K562 (cell line): ENCODE measurements at regions not wholly inside any gene's neighbourhood (a gene's known extent, or its start where the extent isn't known, plus 50 kb on each side); places are given as distances from the start of the nearest gene placed in this dataset.

ENCODE experiments used
- ATAC-seq: fragments of 200-7000 bp; cut with Tn5 transposase; 3 replicates; pipeline ENCODE4 v1.9.1; 2020; ENCODE audit warnings: moderate library complexity
- BruUV-seq: library from RNA; stranded (reverse); fragments of 400-500 nt; replicated peaks from 2 replicates; lab custom pipeline; 2021; lab: Mats Ljungman, UMichigan
- CTCF ChIA-PET: fragments of 300-600 bp; formaldehyde crosslinking; extraction: SDS; loops from one replicate; lab custom pipeline; 2021; ENCODE audit warnings: low intra/inter-chr PET ratio; lab: Yijun Ruan, JAX
- POLR2A ChIA-PET: fragments of 300-600, 350-650 bp; sonication (Branson Sonifier 250); formaldehyde crosslinking; extraction: SDS; loops from one replicate; lab custom pipeline; 2021; ENCODE audit warnings: antibody characterized with exemption, inconsistent platforms; lab: Yijun Ruan, JAX
- DNase-seq, 4 experiments: peaks; one replicate each; pipeline versions ENCODE4 v3.0.0 to v3.0.0-alpha.2; 2011 to 2018; ENCODE audit warnings: low spot score in 3 of 4, mixed read lengths in 3 of 4; ENCODE audit errors: extremely low read depth in 1 of 4
- FAIRE-seq: peaks from 2 replicates; lab custom pipeline; 2011; peaks lifted over from hg19 to GRCh38; lab: Jason Lieb, UNC
- H2AFZ ChIP-seq: 2 replicates; pipeline ENCODE4 v1.6.0; 2011; ENCODE audit warnings: low read depth, low read length, control low read depth, inconsistent platforms
- H3K27ac ChIP-seq: fragments of 200-600 bp; 3 replicates; pipeline ENCODE4 v1.8.0; 2011; ENCODE audit warnings: low read depth, mild to moderate bottlenecking, control low read depth, inconsistent platforms, low read length, moderate library complexity, mixed read lengths; ENCODE audit errors: extremely low read depth
- H3K27me3 ChIP-seq, 2 experiments: fragments of 300-600 bp in 1 of 2; 2 replicates in 1 of 2; 3 replicates in 1 of 2; pipeline versions ENCODE4 v1.6.0 to v1.8.0; 2011; ENCODE audit warnings: inconsistent platforms in 2 of 2, low read length in 2 of 2, mild to moderate bottlenecking in 1 of 2, mixed read lengths in 1 of 2, moderate library complexity in 1 of 2; ENCODE audit not compliant: control insufficient read depth in 2 of 2, insufficient read depth in 2 of 2
- H3K36me3 ChIP-seq: fragments of 300-600 bp; 3 replicates; pipeline ENCODE4 v1.8.0; 2011; ENCODE audit warnings: mild to moderate bottlenecking, low read length, inconsistent platforms; ENCODE audit not compliant: control insufficient read depth, insufficient read depth
- H3K4me1 ChIP-seq, 2 experiments: fragments of 200-600 bp in 1 of 2; replicated peaks in 1 of 2; 2 replicates in 1 of 2; 3 replicates in 1 of 2; pipeline versions ENCODE4 v1.5.1 to v1.8.0; 2011; ENCODE audit warnings: inconsistent platforms in 2 of 2, low read length in 2 of 2, mild to moderate bottlenecking in 1 of 2, mixed read lengths in 1 of 2, moderate library complexity in 1 of 2; ENCODE audit not compliant: control insufficient read depth in 2 of 2, insufficient read depth in 2 of 2
- H3K4me2 ChIP-seq: 2 replicates; pipeline ENCODE4 v1.6.1; 2011; ENCODE audit warnings: low read length, control low read depth, inconsistent platforms, mixed read lengths; ENCODE audit not compliant: insufficient read depth
- H3K4me3 ChIP-seq: fragments of 200-600 bp; sonication (generic), shearing (Covaris generic); 2 replicates; pipeline ENCODE4 v1.5.1; 2016; ENCODE audit warnings: control low read depth, inconsistent platforms
- H3K79me2 ChIP-seq: fragments of 200-600 bp; 3 replicates; pipeline ENCODE4 v1.8.0; 2011; ENCODE audit warnings: low read length, inconsistent platforms; ENCODE audit not compliant: control insufficient read depth, insufficient read depth
- H3K9ac ChIP-seq, 2 experiments: 2 replicates each; pipeline versions ENCODE4 v1.6.0 to v1.6.1; 2011; ENCODE audit warnings: low read depth in 2 of 2, low read length in 2 of 2, control low read depth in 1 of 2, inconsistent platforms in 1 of 2, mild to moderate bottlenecking in 1 of 2, mixed read lengths in 1 of 2; ENCODE audit not compliant: insufficient read depth in 1 of 2
- H3K9me1 ChIP-seq: one replicate; pipeline ENCODE4 v1.6.0; 2011; ENCODE audit warnings: inconsistent platforms, mild to moderate bottlenecking, low read length, moderate library complexity; ENCODE audit not compliant: control insufficient read depth, insufficient read depth
- H3K9me3 ChIP-seq: replicated peaks from 2 replicates; pipeline ENCODE4 v1.5.1; 2011; ENCODE audit warnings: low read depth, low read length, inconsistent platforms; ENCODE audit not compliant: control insufficient read depth, insufficient read depth
- H4K20me1 ChIP-seq: replicated peaks from 2 replicates; pipeline ENCODE4 v1.6.1; 2011; ENCODE audit warnings: low read length, inconsistent platforms, mixed read lengths; ENCODE audit not compliant: control insufficient read depth, insufficient read depth
- C11orf30 ChIP-seq: fragments of 450-650 bp; IDR thresholded peaks from 2 replicates; pipeline ENCODE4 v1.6.1; 2016; ENCODE audit warnings: low read depth, mild to moderate bottlenecking
- CBFA2T3 ChIP-seq: fragments of 450-650 bp; IDR thresholded peaks from 2 replicates; pipeline ENCODE4 v1.6.1; 2017
- CEBPG ChIP-seq, 3 experiments: fragments of 200-800 bp in 1 of 3; sonication (Bioruptor generic) in 1 of 3; sonication (generic) in 1 of 3; formaldehyde crosslinking in 1 of 3; IDR thresholded peaks in 2 of 3; conservative IDR thresholded peaks in 1 of 3; 2 replicates each; pipeline versions ENCODE4 v1.6.1 to v1.8.0; 2016 to 2022; ENCODE audit warnings: missing compliant biosample characterization in 2 of 3, missing genetic modification characterization in 2 of 3, mild to moderate bottlenecking in 1 of 3, missing genetic modification reagents in 1 of 3
- GABPB1 ChIP-seq: sonication (generic); formaldehyde crosslinking; IDR thresholded peaks from 2 replicates; pipeline ENCODE4 v1.8.0; 2022; ENCODE audit warnings: mild to moderate bottlenecking, missing genetic modification reagents
- MAFF ChIP-seq: IDR thresholded peaks from 2 replicates; pipeline ENCODE4 v1.6.1; 2012; ENCODE audit warnings: low read length, improper control_type of control experiment
- MAFG ChIP-seq: fragments of 450-650 bp; conservative IDR thresholded peaks from 2 replicates; pipeline ENCODE4 v1.6.1; 2016; ENCODE audit warnings: missing genetic modification characterization, missing compliant biosample characterization
- ZNF232 ChIP-seq: sonication (generic); formaldehyde crosslinking; IDR thresholded peaks from 2 replicates; pipeline ENCODE4 v1.8.0; 2022; ENCODE audit warnings: mild to moderate bottlenecking, missing genetic modification reagents
- ZNF316 ChIP-seq: fragments of 450-650 bp; IDR thresholded peaks from 2 replicates; pipeline ENCODE4 v1.6.1; 2016
- WGBS: fragments of 100-300 bp; shearing (Covaris generic); methylation state at CpG from one replicate; pipeline ENCODE4 v1.1.6; 2016; ENCODE audit warnings: low coverage, mixed read lengths; ENCODE audit not compliant: insufficient coverage; ENCODE audit errors: missing lambda C conversion rate; 5-methylcytosine and 5-hydroxymethylcytosine counted together
- in situ Hi-C: fragments of 300-500 bp; cut with MboI; formaldehyde crosslinking; loops from 4 replicates; pipeline ENCODE4 v1.15.0; 2018; ENCODE audit warnings: inconsistent platforms, mixed read lengths
- intact Hi-C: fragments of 100-400 bp; cut with micrococcal nuclease; formaldehyde crosslinking; loops from 2 replicates; pipeline ENCODE4 v1.14.2; 2022
- TF ChIP-seq, protein P1 (sequence below): fragments of 200-800 bp; sonication (Bioruptor generic); IDR thresholded peaks from 2 replicates; pipeline ENCODE4 v1.6.1; 2016; ENCODE audit warnings: missing genetic modification characterization, missing compliant biosample characterization
- TF ChIP-seq, protein P2 (sequence below): fragments of 450-650 bp; IDR thresholded peaks from 2 replicates; pipeline ENCODE4 v1.6.1; 2017; ENCODE audit warnings: mild to moderate bottlenecking, moderate library complexity

DNA sequence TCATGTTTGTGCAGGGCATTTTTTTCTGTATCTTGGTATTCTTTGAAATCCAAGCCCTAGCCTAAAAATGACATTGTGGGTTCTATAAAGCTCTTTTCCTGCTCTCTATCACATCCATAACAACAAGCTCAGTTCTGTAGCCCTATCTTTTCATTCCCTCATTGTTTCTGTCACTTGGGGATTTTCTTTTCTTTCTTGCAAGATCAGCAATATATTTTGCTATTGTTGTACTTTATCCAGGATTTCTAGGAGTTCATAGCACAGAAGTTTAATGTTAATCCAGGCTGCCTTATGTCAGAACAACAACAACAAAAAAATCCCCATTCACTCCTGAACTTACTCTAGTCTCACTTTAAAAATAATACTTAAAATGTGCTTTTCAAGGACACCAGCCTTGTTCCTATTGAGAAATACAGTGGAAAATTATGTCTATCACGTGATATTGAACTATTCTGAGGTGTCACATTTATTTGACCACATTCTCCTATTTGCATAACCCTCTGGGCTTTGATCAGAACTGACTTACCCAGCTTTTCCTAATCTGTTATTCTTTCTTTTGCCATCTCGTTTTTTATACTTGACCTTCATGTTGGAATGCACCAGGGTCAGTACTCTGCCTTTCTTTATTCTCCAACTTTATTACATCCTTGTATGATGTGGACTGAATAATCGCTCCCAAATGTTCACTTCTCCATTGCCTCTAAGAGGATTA, 112.8 kb downstream of the MAGEB5 start:
- ChIA-PET CTCF (no interaction called here), POLR2A (no interaction called here)
- no peaks in the 10 kb centered on the region for H4K20me1 ChIP-seq
- no peaks in the 10 kb centered on the region for H3K4me1 ChIP-seq
- in situ Hi-C loops (no loop called here), intact Hi-C loops (no loop called here)
- ATAC-seq (no peak), DNase-seq (no peak), FAIRE-seq (no peak)
- peak; percentile 15; the same call in 1 of the 2 replicates for TF ChIP-seq MAFF
- peak; percentile 35; the same call in 1 of the 2 replicates for TF ChIP-seq ZNF316
- peak; percentile 8; the same call in 1 of the 2 replicates for TF ChIP-seq C11orf30
- peak; percentile 24; the same call in 1 of the 2 replicates for TF ChIP-seq MAFG (tag)
- no peak for TF ChIP-seq GABPB1 (CRISPR knock-in tag)
- no peak overlapping the region for H2AFZ ChIP-seq
- H3K27ac ChIP-seq = no peak overlapping the region
- H3K9me1 ChIP-seq = no peaks in the 10 kb centered on the region
- 0% methylated on average over 3 of the region's 3 CpGs for WGBS
- H3K27me3 ChIP-seq = no peaks in the 10 kb centered on the region
- H3K4me3 ChIP-seq = no peak overlapping the region
- no peaks in the 10 kb centered on the region for H3K9me3 ChIP-seq
- H3K79me2 ChIP-seq = no peaks in the 10 kb centered on the region
- no peak overlapping the region for H3K9ac ChIP-seq
- H3K36me3 ChIP-seq = no peaks in the 10 kb centered on the region
- no TSS peak for BruUV-seq
- H3K4me2 ChIP-seq = no peak overlapping the region

DNA sequence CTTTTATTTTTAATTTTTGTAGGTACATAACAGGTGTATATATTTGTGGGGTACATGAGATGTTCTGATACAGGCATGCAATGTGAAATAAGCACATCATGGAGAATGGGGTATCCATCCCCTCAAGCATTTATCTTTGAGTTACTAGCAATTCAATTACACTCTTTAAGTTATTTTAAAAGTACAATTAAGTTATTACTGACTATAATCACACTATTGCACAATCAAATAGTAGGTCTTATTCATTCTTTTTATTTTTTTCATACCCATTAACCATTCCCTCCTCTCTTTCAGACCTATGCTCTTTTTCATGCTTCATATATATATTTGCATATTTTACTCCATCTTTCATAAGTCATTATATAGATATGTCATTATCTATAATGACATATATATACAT, 93.3 kb downstream of the MAGEB5 start:
- Histone ChIP-seq H3K27ac (no peak overlapping the region), H3K4me1 (no peaks in the 10 kb centered on the region), H3K9me1 (no peaks in the 10 kb centered on the region), H3K9me3 (no peaks in the 10 kb centered on the region), H4K20me1 (no peaks in the 10 kb centered on the region), H3K4me2 (no peak overlapping the region), H2AFZ (no peak overlapping the region), H3K9ac (no peak overlapping the region), H3K4me3 (no peak overlapping the region), H3K36me3 (no peaks in the 10 kb centered on the region), H3K27me3 (no peaks in the 10 kb centered on the region), H3K79me2 (no peaks in the 10 kb centered on the region)
- no peak for FAIRE-seq
- intact Hi-C loops = no loop called here
- no peak for ATAC-seq
- CTCF ChIA-PET = no interaction called here
- in situ Hi-C loops = no loop called here
- POLR2A ChIA-PET = no interaction called here
- BruUV-seq = no TSS peak
- no peak for DNase-seq
- TF ChIP-seq ZNF232 (CRISPR knock-in tag) (no peak), CBFA2T3 (no peak), CEBPG (CRISPR knock-in tag; IDR thresholded peaks at IDR 0.05) (no peak), CEBPG (tag; conservative IDR thresholded peaks at IDR 0.05 in 1 of 2, IDR thresholded peaks at IDR 0.05 in 1 of 2) (peak in 1 of 2 experiments; percentile 54; a peak in 1 of 4 replicates)
- TF ChIP-seq, protein P1, sequence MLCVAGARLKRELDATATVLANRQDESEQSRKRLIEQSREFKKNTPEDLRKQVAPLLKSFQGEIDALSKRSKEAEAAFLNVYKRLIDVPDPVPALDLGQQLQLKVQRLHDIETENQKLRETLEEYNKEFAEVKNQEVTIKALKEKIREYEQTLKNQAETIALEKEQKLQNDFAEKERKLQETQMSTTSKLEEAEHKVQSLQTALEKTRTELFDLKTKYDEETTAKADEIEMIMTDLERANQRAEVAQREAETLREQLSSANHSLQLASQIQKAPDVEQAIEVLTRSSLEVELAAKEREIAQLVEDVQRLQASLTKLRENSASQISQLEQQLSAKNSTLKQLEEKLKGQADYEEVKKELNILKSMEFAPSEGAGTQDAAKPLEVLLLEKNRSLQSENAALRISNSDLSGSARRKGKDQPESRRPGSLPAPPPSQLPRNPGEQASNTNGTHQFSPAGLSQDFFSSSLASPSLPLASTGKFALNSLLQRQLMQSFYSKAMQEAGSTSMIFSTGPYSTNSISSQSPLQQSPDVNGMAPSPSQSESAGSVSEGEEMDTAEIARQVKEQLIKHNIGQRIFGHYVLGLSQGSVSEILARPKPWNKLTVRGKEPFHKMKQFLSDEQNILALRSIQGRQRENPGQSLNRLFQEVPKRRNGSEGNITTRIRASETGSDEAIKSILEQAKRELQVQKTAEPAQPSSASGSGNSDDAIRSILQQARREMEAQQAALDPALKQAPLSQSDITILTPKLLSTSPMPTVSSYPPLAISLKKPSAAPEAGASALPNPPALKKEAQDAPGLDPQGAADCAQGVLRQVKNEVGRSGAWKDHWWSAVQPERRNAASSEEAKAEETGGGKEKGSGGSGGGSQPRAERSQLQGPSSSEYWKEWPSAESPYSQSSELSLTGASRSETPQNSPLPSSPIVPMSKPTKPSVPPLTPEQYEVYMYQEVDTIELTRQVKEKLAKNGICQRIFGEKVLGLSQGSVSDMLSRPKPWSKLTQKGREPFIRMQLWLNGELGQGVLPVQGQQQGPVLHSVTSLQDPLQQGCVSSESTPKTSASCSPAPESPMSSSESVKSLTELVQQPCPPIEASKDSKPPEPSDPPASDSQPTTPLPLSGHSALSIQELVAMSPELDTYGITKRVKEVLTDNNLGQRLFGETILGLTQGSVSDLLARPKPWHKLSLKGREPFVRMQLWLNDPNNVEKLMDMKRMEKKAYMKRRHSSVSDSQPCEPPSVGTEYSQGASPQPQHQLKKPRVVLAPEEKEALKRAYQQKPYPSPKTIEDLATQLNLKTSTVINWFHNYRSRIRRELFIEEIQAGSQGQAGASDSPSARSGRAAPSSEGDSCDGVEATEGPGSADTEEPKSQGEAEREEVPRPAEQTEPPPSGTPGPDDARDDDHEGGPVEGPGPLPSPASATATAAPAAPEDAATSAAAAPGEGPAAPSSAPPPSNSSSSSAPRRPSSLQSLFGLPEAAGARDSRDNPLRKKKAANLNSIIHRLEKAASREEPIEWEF = no peak
- TF ChIP-seq, protein P2, sequence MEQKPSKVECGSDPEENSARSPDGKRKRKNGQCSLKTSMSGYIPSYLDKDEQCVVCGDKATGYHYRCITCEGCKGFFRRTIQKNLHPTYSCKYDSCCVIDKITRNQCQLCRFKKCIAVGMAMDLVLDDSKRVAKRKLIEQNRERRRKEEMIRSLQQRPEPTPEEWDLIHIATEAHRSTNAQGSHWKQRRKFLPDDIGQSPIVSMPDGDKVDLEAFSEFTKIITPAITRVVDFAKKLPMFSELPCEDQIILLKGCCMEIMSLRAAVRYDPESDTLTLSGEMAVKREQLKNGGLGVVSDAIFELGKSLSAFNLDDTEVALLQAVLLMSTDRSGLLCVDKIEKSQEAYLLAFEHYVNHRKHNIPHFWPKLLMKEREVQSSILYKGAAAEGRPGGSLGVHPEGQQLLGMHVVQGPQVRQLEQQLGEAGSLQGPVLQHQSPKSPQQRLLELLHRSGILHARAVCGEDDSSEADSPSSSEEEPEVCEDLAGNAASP = no peak
